Femur (tissue), 1 donor: ENCODE measurements at regions not wholly inside any gene's neighbourhood (a gene's known extent, or its start where the extent isn't known, plus 50 kb on each side); places are given as distances from the start of the nearest gene placed in this dataset.
"Not testable (repeated sequence)": the region's sequence is repeated elsewhere in the genome, so short reads cannot be mapped to it uniquely, and the experiment has no call there.

Experiments used
- DNase-seq: peaks from one replicate; pipeline ENCODE4 v3.0.0-alpha.2; 2017

GRCh38 chr15:79769933-79770759, 126.7 kb downstream of the MTHFS start:
- DNase-seq, result no peak

DNA sequence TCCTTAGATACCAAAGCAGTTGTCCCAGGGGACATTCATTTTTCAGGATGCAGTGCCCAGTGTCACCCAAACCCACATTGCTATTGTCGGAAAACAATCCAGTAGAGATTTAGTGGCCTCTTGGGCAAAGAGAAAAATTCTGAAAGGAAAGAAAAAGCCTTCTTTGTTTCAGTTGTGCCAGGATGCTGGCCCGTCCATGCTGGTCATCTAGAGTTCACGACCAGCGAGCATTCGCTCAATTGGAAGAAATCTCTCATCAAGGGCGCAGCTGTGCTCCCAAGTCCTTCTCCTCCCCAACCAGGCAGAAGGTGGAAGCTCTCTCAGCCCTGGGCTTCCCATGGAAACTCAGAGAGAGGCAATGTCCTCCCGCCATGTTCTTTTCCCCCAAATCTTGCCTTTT, 123.7 kb downstream of the MTHFS start:
- no peak for DNase-seq

DNA sequence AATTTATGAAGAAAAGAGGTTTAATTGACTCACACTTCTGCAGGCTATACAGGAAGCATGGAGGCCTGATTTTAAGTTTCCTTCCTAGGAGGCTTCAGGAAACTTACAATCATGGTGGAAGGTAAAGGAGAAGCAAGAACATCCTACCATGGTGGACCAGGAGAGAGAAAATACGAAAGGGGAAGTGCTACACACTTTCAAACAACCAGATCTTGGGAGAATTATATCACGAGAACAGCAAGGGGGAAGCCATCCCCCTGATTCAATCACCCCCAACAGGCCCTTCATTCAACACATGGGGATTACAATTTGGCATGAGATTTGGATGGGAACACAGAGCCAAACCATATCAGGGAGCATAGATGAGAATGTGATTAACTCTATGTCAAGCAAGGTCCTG, 121.0 kb downstream of the MTHFS start:
- no peak for DNase-seq

DNA sequence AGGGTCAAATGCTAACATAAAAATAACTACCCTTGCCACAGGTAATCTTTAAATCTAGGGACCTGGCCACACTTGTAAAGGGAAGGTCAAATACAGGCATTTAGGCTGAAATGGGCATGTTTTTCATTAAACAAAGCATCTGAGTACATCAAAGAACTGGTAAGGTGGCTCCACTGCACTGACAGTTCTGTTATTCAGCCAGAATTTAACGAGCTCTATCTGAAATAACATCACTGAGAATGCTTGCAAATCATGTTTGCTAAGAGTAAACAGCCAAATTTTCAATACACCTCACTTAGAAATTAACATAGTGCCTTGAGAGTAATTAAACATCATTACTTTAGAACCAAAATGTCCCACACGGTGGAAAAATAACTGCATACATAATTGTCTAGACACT, 118.9 kb downstream of the MTHFS start:
- DNase-seq, result no peak

DNA sequence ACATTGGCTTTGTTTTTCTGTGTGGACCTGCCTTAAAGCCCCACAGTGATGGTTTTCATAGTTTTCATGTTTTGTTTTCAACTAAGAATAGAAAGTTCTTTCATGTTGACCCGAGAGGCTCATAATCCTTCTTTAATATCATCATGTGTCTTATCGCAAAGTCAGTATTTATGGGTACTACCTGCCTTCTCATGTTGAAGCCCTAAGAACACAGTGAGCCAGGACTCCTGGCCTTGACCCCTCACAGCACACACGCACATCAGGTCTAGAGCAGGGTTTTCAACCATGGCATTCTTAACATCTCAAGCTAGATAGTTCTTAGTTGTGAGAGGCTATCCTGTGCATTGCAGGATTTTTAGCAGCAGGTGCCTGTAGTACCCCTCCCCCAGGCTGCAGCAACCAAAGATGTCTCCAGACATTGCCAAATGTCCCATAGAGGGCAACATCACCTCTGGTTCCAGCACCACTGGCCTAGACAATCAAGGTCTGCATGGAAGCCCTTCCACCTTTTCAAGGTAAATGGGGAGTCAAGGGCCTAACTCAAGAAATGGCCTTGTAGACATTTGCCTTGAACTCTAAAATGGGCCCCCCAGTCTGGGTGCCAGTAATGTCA, 118.3 kb downstream of the MTHFS start:
- DNase-seq, result no peak

DNA sequence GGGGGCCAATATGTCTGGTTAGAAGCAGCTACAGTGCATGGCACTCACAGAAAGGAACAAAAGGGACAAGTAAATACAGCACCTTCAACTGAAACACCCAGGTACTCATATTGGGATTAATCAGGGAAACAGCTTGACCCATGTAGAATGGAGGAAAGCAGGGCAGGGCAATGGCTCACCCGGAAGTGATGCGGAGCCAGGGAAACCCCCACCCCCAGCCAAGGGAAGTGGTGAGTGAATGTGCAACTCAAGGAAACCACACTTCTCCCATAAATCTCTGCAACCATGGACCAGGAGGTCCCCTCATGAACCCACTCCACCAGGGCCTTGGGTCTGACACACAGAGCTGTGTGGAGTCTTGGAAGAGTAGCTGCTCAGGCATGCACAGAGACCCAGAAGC, 117.1 kb downstream of the MTHFS start:
- no peak for DNase-seq

GRCh38 chr15:79782307-79782706, 114.5 kb downstream of the MTHFS start:
- not testable (repeated sequence) for DNase-seq
